ENCODE measurements at regions not wholly inside any gene's neighbourhood (a gene's known extent, or its start where the extent isn't known, plus 50 kb on each side); places are given as distances from the start of the nearest gene placed in this dataset.

DNA sequence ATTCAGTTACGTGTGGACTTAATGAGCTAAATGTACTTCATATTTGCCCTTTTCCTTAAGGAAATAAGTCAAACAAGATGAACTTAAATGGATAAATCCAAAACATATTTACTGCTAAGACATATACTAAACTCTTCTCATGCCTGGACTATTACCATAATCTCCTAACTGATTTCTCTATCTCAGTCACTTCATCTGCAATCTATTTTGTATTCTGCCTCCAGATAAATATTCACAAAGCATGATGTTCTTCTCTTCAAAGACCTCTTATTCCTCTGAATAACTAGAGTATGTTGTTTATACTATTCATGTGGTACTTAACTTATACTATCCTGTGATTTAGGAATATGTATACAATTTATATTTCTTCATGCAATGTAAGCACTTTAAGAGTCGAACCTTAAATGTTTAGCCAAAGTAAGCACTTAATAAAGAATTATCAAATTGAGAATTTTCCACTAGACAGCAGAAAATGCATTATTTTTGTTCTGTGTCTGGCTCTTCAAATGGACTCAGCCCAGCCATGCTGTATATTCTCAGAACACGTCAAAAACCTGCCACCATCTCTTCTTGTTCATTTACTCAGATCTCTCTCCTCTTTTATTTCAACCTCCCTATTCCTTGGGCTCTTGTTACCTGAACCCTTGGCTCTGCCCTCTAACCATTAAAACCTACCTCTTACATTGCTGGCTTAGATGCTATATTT is 79.9 kb upstream of the ARHGAP28 start:
- ATAC-seq (no peak), DNase-seq (no peak)
- Histone ChIP-seq H3K4me3 (no peak overlapping the region), H3K27me3 (no peaks in the 10 kb centered on the region), H3K4me1 (peaks cover 0 to 6% of the 10 kb centered on the region in 2 donors), H3K36me3 (no peaks in the 10 kb centered on the region), H3K9me3 (no peaks in the 10 kb centered on the region), H3K27ac (no peak overlapping the region)
- in situ Hi-C loops (cut with MboI; ENCODE audit: low sequenced_read_pairs in 4 of 4) (loop anchor here in 1 of 4 donors (25.0 kb wide), 1 partner anchor 112 kb away; no protein-coding TSS in a partner anchor), intact Hi-C loops (cut with DNase I; ENCODE audit: low total_unique reads) (loop anchor here (10.0 kb wide), 1 partner anchor 45 kb away; no protein-coding TSS in a partner anchor)
- TF ChIP-seq, protein P1, sequence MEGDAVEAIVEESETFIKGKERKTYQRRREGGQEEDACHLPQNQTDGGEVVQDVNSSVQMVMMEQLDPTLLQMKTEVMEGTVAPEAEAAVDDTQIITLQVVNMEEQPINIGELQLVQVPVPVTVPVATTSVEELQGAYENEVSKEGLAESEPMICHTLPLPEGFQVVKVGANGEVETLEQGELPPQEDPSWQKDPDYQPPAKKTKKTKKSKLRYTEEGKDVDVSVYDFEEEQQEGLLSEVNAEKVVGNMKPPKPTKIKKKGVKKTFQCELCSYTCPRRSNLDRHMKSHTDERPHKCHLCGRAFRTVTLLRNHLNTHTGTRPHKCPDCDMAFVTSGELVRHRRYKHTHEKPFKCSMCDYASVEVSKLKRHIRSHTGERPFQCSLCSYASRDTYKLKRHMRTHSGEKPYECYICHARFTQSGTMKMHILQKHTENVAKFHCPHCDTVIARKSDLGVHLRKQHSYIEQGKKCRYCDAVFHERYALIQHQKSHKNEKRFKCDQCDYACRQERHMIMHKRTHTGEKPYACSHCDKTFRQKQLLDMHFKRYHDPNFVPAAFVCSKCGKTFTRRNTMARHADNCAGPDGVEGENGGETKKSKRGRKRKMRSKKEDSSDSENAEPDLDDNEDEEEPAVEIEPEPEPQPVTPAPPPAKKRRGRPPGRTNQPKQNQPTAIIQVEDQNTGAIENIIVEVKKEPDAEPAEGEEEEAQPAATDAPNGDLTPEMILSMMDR (IDR thresholded peaks at IDR 0.05 in 4 of 5, conservative IDR thresholded peaks at IDR 0.05 in 1 of 5) = no peak
- no peak for TF ChIP-seq POLR2A (IDR thresholded peaks at IDR 0.05)

GRCh38 chr18:6650127-6650507 is 79.4 kb upstream of the ARHGAP28 start:
- H3K36me3 ChIP-seq = no peaks in the 10 kb centered on the region
- H3K4me3 ChIP-seq = no peak overlapping the region
- intact Hi-C loops (cut with DNase I; ENCODE audit: low total_unique reads) (loop anchor here (10.0 kb wide), 1 partner anchor 45 kb away; no protein-coding TSS in a partner anchor), in situ Hi-C loops (cut with MboI; ENCODE audit: low sequenced_read_pairs in 4 of 4) (no loop called here)
- TF ChIP-seq POLR2A (IDR thresholded peaks at IDR 0.05) = no peak
- TF ChIP-seq, protein P1 (IDR thresholded peaks at IDR 0.05 in 4 of 5, conservative IDR thresholded peaks at IDR 0.05 in 1 of 5) = no peak
- H3K27ac ChIP-seq = no peak overlapping the region
- H3K27me3 ChIP-seq = no peaks in the 10 kb centered on the region
- ATAC-seq (no peak), DNase-seq (no peak)
- peaks cover 0 to 6% of the 10 kb centered on the region in 2 donors for H3K4me1 ChIP-seq
- H3K9me3 ChIP-seq = no peaks in the 10 kb centered on the region

GRCh38 chr18:6650747-6651146 is 78.8 kb upstream of the ARHGAP28 start:
- Histone ChIP-seq H3K27ac (no peak overlapping the region), H3K4me3 (no peak overlapping the region), H3K4me1 (peaks cover 0 to 6% of the 10 kb centered on the region in 2 donors), H3K36me3 (no peaks in the 10 kb centered on the region), H3K9me3 (no peaks in the 10 kb centered on the region), H3K27me3 (no peaks in the 10 kb centered on the region)
- in situ Hi-C loops (cut with MboI; ENCODE audit: low sequenced_read_pairs in 4 of 4) (no loop called here), intact Hi-C loops (cut with DNase I; ENCODE audit: low total_unique reads) (loop anchor here (10.0 kb wide), 1 partner anchor 46 kb away; no protein-coding TSS in a partner anchor)
- DNase-seq = no peak
- peak in 1 of 2 donors; percentile 50 for ATAC-seq
- TF ChIP-seq POLR2A (IDR thresholded peaks at IDR 0.05) = no peak
- TF ChIP-seq, protein P1 (IDR thresholded peaks at IDR 0.05 in 4 of 5, conservative IDR thresholded peaks at IDR 0.05 in 1 of 5) = no peak

DNA sequence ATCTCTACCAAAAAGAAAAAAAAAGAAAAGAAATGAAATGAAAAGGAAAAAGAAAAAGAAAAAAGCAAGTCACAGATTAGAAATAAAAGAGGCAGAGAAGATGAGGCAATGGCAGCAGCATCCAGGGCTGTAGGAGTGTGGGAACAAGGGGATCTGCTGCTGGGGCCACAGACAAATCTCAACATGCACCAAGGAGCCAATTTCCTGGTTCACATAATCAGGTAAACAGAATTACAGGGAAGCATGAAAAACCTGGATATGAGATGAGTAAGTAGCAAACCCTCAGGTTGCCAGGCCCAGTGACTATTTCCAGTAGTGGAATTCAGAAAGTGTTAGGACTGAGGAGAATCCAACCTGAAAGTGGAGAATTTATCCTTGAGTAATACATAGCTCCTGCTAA is 77.4 kb upstream of the ARHGAP28 start:
- no peak for TF ChIP-seq POLR2A (IDR thresholded peaks at IDR 0.05)
- TF ChIP-seq, protein P1 (IDR thresholded peaks at IDR 0.05 in 4 of 5, conservative IDR thresholded peaks at IDR 0.05 in 1 of 5) = no peak
- Histone ChIP-seq H3K27ac (no peak overlapping the region), H3K4me3 (no peak overlapping the region), H3K9me3 (no peaks in the 10 kb centered on the region), H3K27me3 (no peaks in the 10 kb centered on the region), H3K36me3 (no peaks in the 10 kb centered on the region), H3K4me1 (peaks cover 0 to 6% of the 10 kb centered on the region in 2 donors)
- in situ Hi-C loops (cut with MboI; ENCODE audit: low sequenced_read_pairs in 4 of 4) = no loop called here
- DNase-seq = no peak
- no peak for ATAC-seq
- intact Hi-C loops (cut with DNase I; ENCODE audit: low total_unique reads) = loop anchor here (10.0 kb wide), 1 partner anchor 47 kb away; no protein-coding TSS in a partner anchor

Data from gastrocnemius medialis (tissue), 4 donors.